Lung (tissue), 11 donors: ENCODE measurements at regions not wholly inside any gene's neighbourhood (a gene's known extent, or its start where the extent isn't known, plus 50 kb on each side); places are given as distances from the start of the nearest gene placed in this dataset.
A peak's percentile ranks its signal among the peaks of the same experiment; 100 is the strongest.

Source experiments
- ATAC-seq: fragments of 200-7000 bp; cut with Tn5 transposase; one replicate; pipeline ENCODE4 v1.9.1; 2020; ENCODE audit warnings: moderate number of reproducible peaks; ENCODE audit not compliant: insufficient read depth, low FRiP score
- DNase-seq, 3 donors: peaks; one replicate each; pipeline ENCODE4 v3.0.0-alpha.2; 2013 to 2017
- H3K27ac ChIP-seq, 2 donors: one replicate each; pipeline ENCODE4 v1.5.1; 2013; ENCODE audit warnings: mild to moderate bottlenecking in 2 of 2, moderate library complexity in 2 of 2, control low read depth in 1 of 2, inconsistent platforms in 1 of 2, low read depth in 1 of 2, low read length in 1 of 2
- H3K27me3 ChIP-seq, 3 donors: one replicate each; pipeline ENCODE4 v1.5.1; 2013; ENCODE audit warnings: low read length in 2 of 3; ENCODE audit not compliant: control insufficient read depth in 3 of 3, insufficient read depth in 3 of 3
- H3K36me3 ChIP-seq, 4 donors: one replicate each; pipeline ENCODE4 v1.5.1; 2013; ENCODE audit warnings: low read length in 4 of 4, mild to moderate bottlenecking in 1 of 4, moderate library complexity in 1 of 4; ENCODE audit not compliant: control insufficient read depth in 4 of 4, insufficient read depth in 4 of 4
- H3K4me1 ChIP-seq, 5 donors: one replicate each; pipeline ENCODE4 v1.5.1; 2013; ENCODE audit warnings: low read length in 5 of 5, mild to moderate bottlenecking in 2 of 5, moderate library complexity in 1 of 5; ENCODE audit not compliant: control insufficient read depth in 5 of 5, insufficient read depth in 5 of 5
- H3K4me3 ChIP-seq: one replicate; pipeline ENCODE4 v1.5.1; 2013; ENCODE audit warnings: mild to moderate bottlenecking, control low read depth, moderate library complexity
- H3K9ac ChIP-seq, 2 donors: one replicate each; pipeline ENCODE4 v1.5.1; 2013; ENCODE audit warnings: low read length in 2 of 2, control low read depth in 1 of 2; ENCODE audit not compliant: insufficient read depth in 1 of 2
- H3K9me3 ChIP-seq, 4 donors: one replicate each; pipeline ENCODE4 v1.5.1; 2013; ENCODE audit warnings: low read length in 3 of 4, mild to moderate bottlenecking in 1 of 4, moderate library complexity in 1 of 4; ENCODE audit not compliant: control insufficient read depth in 4 of 4, insufficient read depth in 3 of 4
- WGBS, 2 donors: extraction: QIAGEN DNeasy Blood & Tissue Kit; methylation state at CpG; one replicate each; pipeline ENCODE4 v1.1.7; 2013; 5-methylcytosine and 5-hydroxymethylcytosine counted together
- TF ChIP-seq, protein P1 (sequence below): IDR thresholded peaks from 2 replicates; pipeline ENCODE4 v1.5.1; 2012; ENCODE audit warnings: mild to moderate bottlenecking; ENCODE audit errors: control extremely low read depth, extremely low read depth
- donor health status: control.
- donor health status: control.
- donor health status: Bipolar disorder and iron deficiency.
- donor health status: healthy.
- donor health status: DM: yes; HTN: yes; CAD: no.

DNA sequence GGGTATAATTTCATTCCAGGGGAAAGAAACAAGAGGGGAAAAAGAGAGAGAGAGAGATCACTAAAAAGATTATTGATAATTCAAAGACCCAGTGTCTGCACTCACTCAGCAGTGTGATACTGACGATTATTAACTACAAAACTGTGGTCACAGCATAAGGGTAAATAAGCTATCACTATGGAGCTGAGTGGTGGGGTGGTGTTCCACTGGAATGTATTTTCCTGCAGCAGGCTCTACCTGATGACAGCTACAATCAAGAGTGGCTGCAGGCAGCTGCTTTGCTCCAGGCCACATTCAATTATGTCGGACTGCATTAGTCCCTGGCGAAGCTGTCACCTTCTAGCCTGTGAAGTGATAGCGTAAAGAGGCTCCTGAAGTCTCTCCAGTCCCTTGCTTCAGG is 122.2 kb upstream of the TFAP2D start:
- Histone ChIP-seq H3K9ac (no peak overlapping the region), H3K4me1 (peaks cover 0 to 9% (median 3%) of the 10 kb centered on the region in 5 donors), H3K27me3 (peaks cover 0 to 4% (median 0%) of the 10 kb centered on the region in 3 donors), H3K27ac (no peak overlapping the region), H3K36me3 (no peaks in the 10 kb centered on the region), H3K4me3 (no peak overlapping the region), H3K9me3 (no peaks in the 10 kb centered on the region)
- ATAC-seq (no peak), DNase-seq (no peak)
- 50 to 58% methylated on average over 4 of the region's 4 CpGs for WGBS, 2 donors
- TF ChIP-seq, protein P1, sequence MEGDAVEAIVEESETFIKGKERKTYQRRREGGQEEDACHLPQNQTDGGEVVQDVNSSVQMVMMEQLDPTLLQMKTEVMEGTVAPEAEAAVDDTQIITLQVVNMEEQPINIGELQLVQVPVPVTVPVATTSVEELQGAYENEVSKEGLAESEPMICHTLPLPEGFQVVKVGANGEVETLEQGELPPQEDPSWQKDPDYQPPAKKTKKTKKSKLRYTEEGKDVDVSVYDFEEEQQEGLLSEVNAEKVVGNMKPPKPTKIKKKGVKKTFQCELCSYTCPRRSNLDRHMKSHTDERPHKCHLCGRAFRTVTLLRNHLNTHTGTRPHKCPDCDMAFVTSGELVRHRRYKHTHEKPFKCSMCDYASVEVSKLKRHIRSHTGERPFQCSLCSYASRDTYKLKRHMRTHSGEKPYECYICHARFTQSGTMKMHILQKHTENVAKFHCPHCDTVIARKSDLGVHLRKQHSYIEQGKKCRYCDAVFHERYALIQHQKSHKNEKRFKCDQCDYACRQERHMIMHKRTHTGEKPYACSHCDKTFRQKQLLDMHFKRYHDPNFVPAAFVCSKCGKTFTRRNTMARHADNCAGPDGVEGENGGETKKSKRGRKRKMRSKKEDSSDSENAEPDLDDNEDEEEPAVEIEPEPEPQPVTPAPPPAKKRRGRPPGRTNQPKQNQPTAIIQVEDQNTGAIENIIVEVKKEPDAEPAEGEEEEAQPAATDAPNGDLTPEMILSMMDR: no peak

DNA sequence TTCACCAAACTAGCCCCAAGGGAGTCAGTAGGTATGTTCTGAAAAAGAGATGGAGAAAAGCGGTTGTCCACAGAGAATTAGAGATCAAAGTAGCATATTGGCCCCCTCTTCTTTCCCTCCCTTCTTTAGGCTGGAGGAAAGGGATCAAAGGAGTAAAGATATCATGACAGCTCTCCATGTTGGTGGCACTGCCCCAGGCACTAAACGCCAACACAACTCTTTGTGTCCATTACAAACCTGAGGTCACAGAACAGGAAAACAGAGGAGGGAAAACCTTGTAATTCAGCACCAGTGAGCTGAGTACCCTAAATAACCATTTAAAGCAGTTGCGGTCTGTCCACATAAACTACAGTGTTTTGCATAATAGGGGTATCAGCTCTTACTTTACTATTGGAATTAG is 113.0 kb upstream of the TFAP2D start:
- H3K4me1 ChIP-seq: peaks cover 0 to 19% (median 0%) of the 10 kb centered on the region in 5 donors
- ATAC-seq (no peak), DNase-seq (no peak)
- no peak overlapping the region for H3K9ac ChIP-seq
- peaks cover 0 to 2% (median 0%) of the 10 kb centered on the region in 3 donors for H3K27me3 ChIP-seq
- H3K4me3 ChIP-seq: no peak overlapping the region
- H3K9me3 ChIP-seq: no peaks in the 10 kb centered on the region
- TF ChIP-seq, protein P1: no peak
- H3K36me3 ChIP-seq: no peaks in the 10 kb centered on the region
- H3K27ac ChIP-seq: no peak overlapping the region
- 86 to 89% methylated on average over 3 of the region's 3 CpGs for WGBS, 2 donors

DNA sequence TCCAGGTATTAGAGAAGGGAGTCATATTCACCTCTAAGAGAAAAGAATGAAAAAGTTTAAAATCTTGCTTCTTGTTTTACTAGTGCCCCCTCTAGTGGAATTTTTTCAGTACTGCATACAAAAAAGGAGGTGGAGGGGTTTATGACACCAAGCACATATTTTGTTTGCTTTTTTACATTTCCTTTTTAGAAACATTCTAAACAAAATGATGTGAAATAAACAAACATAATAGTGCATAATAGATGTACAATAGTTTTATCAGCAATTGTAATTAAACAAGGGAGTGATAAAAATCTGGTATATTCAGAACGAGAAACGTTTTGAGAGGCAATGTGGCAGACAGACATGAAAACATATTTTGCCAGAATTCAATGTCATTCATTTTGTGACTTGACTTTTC is 111.0 kb upstream of the TFAP2D start:
- peak in 2 of 3 donors; percentile 69 to 76 for DNase-seq
- H3K27me3 ChIP-seq: peaks cover 0 to 2% (median 0%) of the 10 kb centered on the region in 3 donors
- no peaks in the 10 kb centered on the region for H3K9me3 ChIP-seq
- no peaks in the 10 kb centered on the region for H3K36me3 ChIP-seq
- H3K4me1 ChIP-seq: peaks cover 0 to 19% (median 0%) of the 10 kb centered on the region in 5 donors
- WGBS, 2 donors: 56 to 58% methylated on average over 2 of the region's 2 CpGs
- no peak for ATAC-seq
- H3K27ac ChIP-seq: no peak overlapping the region
- H3K9ac ChIP-seq: no peak overlapping the region
- H3K4me3 ChIP-seq: no peak overlapping the region
- TF ChIP-seq, protein P1: peak; percentile 24

DNA sequence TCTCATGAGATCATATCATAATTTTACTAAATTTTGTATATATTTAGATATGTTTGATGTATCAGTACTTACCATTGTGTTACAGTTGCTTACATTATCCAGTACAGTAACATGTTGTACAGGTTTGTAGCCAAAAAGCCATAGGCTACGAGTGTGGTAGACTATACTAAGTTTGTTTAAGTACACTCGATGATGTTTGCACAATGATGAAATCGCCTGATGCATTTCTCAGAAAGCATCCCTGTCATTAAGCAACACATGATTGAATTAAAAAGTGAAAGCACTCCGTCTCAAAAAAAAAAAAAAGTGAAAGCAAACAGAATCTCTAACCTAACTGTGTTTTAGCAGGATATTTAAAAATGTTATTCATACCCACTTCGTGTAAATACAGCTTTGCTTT is 104.9 kb upstream of the TFAP2D start:
- H3K27me3 ChIP-seq: no peaks in the 10 kb centered on the region
- no peak overlapping the region for H3K9ac ChIP-seq
- WGBS, 2 donors: 51 to 73% methylated on average over 5 of the region's 5 CpGs
- H3K36me3 ChIP-seq: no peaks in the 10 kb centered on the region
- ATAC-seq (no peak), DNase-seq (no peak)
- TF ChIP-seq, protein P1: no peak
- H3K9me3 ChIP-seq: peaks cover 0 to 1% (median 0%) of the 10 kb centered on the region in 4 donors
- no peak overlapping the region for H3K27ac ChIP-seq
- no peak overlapping the region for H3K4me3 ChIP-seq
- no peaks in the 10 kb centered on the region for H3K4me1 ChIP-seq
